C1 segment of cervical spinal cord (tissue), 14 donors: ENCODE measurements at regions not wholly inside any gene's neighbourhood (a gene's known extent, or its start where the extent isn't known, plus 50 kb on each side); places are given as distances from the start of the nearest gene placed in this dataset.

Experiments
- DNase-seq, 14 donors: peaks; one replicate each; lab custom pipeline; 2025; lab: John Stamatoyannopoulos, UW

DNA sequence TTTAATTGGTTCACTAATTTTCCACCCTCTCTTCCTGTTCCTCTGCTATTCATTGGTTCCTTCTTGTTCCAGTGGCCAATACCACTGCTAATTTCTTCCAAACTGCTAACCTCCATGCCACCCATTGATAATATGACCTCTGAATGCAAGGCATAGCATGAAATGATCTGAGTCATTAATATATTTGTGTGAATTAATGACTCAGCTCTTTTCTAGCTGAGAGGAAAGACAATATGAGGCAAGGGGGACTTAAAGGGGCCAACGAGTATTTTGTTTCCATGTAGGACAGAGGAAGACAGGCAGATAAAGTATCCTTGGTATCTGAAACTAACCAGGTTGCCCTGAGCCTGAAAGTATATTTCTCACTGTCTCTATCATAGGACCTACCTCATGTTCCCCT is 154.3 kb upstream of the BRINP1 start:
- no peak for DNase-seq

DNA sequence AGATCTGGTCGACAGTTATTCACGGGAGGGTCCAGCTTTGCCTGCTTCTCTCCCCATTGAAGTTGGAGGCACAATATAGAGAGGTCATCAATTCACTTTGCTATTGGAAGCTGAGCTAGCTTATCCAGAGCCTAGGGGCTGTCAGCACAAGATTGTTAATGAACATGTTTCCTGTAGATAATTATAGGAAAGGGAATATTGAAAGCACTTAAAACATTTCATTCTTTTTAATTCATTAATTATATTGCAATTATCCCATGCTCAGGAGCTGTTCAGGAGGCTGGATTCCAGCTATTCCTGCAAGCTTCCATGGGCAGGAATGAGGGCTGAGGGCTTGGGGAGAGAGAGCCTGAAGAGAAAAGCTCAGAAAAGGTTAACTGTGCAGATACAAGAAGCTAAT is 153.1 kb upstream of the BRINP1 start:
- DNase-seq, result no peak

DNA sequence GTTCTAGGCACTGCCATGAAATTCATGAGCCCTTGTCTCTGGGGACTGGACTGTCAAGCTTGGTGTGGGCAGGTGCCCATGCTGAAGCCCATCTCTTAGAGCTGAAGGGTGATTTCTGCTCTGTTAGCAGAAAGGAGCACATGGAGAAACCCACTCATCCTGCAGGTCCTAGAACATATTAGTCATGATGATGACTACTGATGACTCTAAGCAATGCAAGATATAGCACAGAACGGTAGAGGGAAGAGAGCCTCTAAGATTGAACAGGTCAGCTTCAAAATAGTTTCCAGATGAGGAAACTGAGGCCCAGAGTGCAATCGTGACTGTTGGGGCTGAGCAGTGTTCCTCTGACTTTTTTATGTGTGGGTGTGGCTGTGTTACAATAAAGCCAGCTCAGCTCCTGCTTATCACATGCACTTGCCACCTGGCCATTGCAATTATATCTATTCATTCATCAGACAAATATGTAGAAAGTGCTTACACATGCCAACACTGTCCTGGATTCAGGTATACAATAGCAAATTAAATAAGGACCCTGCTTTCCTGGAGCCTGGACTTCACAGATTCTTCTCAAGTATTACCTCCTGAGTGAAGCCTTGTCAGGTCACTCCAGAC is 140.2 kb upstream of the BRINP1 start:
- DNase-seq, result no peak

DNA sequence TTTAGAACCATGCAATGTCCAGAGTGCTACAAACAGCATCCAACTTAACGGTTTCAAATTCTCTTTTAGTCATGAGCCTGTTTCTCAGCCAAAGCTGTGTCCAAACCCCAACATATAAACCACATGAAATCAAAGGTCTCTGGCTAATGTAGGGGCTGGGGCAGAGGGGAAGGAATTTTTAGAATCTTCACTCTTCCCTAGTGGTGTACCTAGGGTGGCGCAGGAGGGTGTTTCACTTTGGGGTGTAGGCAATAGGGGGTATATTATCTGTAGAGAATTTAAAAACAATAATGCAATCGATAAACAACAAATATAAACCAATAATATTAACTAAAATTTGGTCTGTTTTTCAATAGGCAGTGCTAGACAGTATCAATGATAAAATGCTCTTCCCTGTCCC is 132.1 kb upstream of the BRINP1 start:
- no peak for DNase-seq

DNA sequence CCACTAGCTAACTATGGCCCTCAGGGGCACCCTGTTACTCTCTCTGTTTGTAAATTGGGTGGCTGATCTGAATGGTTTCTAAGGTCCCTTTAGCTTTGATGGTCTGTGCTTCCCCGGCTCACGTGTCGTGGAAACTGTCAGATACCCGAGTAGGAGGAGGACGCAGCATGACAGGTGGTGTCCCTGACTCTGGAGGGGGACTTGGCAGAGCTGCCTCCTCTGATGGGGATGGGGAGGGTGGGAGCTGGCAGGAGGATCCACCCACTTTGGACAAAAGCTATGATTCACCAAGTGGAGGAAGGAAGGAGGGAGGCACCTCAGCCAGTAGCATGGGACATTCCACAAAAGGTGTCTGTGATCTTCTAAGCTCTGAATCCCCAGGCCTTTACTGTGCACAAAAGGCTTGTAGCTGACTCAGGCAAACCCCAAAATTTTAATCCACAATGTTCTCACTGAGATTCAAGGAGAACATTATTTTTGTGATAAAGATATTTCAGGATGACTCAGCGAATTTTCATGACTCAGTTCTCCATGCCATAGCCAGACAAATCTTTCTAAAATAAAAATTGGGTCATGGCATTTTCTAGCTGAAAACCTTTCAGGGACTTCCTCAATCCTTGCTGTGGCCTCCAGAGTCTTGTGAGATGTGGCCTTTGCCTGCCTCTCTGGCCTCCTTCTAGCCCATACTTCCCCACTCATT is 131.0 kb upstream of the BRINP1 start:
- no peak for DNase-seq

DNA sequence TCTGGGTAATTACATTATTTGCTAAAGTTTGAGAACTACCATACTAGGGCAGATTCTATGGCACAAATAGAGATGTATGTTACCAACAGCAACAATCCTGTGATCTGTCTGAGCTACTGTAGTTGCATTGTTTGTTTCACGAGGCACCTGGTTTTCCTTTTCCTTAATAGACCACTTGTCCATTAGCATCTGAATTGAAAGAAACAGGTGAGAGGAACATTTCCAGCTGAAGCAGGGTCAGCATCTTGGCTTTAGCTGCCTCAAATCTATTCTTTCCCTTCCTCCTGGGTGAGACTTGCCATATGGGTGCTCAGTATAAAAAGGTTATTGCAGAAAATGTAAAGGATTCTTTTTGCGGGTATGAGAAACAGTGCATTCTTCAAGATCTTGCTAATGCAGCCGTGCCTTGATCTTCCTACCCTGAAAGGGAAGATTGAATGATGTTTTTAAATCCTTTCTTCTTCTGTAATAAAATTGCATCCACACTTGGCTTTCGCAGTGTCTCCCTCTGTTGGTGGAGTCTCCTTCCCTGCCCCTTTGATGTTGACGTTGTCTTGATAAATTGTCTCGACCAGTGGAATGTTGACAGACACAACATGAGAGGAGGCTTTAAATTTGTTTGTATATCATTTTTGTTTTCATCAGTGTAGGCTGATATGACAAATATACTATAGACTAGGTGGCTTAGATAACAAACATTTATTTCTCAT is 118.0 kb upstream of the BRINP1 start:
- no peak for DNase-seq

DNA sequence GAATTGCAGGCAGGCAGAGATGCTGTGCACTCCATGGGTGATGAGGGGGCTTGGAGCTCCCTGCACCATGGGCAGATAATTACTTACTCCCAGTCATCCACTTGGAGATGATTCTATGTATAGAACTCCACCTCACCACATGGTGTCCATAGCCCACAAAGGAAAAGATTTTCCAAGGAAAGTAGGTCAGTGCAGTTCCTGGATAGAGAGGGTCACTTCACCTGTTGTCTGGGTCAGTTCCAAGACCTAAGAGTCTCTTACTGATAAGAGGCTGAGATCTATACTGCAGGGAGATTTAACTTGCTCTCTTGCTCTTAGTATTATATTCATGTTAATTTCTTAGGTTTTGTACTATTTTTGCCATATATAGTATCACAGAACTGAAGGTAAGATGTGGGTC is 113.9 kb upstream of the BRINP1 start:
- DNase-seq, result no peak

DNA sequence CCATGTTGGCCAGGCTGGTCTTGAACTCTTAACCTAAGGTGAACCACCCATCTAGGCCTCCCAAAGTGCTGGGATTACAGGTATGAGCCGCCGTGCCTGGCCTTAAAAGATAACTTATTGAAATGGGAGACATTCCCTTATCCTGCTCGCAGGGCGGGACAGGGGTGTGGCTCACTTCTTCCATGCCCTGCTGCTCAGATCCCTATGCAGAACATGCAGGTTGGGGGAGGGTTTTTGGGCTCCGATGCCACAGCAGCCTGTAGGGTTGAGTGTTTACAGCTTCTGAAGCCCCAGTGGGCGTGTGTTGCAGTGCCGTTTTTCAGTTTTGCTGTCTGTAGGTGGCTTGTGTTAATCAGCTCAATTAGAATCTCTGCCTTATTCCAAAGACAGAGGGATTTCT is 108.0 kb upstream of the BRINP1 start:
- no peak for DNase-seq

DNA sequence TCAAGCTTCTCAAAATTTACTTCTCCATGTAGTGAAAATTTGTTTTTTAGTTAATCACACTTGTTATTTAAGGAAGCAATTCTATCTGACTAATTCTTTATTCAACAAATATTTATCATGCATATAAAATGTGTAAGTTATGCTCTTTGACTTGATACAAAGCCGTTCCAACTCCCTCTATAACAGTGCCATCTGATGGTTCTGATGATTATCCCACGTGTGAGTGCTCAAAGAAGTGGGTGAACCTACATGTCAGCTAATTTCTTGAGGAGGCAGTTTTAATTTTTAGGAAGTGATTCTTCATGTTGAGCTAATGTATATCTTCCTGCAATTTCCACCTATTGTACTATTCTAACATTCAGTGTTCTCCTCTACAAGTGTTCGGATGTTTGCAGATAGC is 88.8 kb upstream of the BRINP1 start:
- no peak for DNase-seq

DNA sequence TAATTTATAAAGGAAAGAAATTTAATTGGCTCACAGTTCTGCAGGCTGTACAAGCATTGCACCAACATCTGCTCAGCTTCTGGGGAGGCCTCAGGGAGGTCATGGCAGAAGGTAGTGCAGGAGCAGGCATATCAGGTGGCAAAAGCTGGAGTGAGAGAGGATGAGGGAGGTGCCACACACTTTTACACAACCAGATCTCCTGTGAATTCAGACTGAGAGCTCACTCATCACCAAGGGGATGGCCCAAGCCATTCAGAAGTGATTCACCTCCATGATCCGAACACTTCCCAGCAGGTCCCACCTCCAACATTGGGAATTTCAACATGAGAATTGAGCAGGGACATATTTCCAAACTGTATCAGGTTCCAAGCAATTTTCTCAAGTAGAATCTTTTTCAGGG is 84.7 kb upstream of the BRINP1 start:
- no peak for DNase-seq

DNA sequence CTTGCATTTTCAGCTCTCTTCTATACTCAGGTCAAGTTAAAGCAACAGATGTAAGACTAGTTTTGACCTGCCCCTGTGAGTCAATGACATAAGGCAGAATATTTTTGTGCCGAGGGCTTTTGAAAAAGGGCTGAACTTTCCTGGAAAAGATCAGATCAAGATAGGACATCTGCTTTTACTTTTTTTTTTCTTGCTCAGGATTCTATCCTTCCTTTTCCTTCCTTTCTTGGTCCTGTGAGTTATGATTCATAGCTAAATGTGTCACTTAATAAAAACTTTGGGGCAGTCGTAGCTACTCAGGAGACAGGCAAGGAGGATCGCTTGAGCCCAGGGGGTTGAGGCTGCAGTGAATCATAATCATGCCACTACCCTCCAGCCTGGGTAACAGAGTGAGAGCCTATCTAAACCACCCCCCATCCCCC is 84.3 kb upstream of the BRINP1 start:
- no peak for DNase-seq

DNA sequence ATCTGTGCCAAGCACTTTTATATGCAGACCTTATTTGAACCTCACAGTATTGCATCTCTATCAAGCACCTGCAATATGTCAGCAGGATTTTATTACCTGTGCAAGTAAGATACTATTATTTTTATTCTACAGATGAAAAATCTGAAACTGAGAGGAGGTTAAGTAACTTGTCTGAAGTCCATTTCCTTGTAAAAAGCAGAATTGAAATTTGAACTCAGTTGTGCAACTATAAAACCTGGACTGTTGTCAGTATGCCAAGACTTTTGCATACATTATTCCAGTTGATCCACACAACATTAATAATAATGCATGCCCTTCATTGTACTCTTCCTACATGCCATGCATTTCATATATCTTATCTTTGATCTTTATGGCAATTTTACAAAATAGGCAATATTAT is 82.2 kb upstream of the BRINP1 start:
- no peak for DNase-seq

DNA sequence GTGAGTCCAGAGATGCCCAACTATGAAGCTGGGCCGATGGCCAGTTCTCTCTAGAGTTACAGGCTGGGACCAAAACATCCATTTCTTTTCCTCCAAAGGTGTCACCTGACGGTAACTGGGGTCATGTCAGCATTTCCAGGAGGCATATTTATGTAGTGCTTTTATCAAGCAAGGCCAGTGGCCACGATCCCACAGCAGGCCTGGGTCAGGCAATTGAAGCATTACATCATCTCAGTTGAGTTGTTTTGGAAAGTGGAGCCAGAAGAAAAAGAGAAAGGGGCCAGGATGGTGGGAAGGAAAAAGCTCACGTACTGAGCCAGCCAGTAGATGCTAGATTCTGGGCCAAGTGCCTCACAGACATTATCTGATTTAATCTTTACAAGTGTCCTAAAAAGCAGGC is 73.9 kb upstream of the BRINP1 start:
- no peak for DNase-seq

DNA sequence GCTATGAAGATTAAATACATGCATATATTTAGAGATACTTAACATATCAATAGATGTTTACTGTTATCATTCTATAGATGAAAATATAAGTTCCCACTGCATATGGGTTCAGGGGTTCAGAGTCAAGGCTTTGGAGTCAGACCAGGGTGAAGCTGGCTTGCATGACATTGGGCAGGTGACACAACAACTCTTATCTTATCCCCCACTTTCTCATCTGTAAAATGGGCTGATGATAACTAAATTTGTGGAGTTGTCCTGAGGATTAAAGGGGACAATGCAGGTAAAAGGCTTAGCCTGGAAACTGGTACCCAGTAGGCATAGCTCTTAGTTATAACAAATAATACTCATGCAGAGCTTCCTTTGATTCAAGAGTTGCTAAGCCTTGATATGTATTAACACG is 72.6 kb upstream of the BRINP1 start:
- DNase-seq, result no peak

DNA sequence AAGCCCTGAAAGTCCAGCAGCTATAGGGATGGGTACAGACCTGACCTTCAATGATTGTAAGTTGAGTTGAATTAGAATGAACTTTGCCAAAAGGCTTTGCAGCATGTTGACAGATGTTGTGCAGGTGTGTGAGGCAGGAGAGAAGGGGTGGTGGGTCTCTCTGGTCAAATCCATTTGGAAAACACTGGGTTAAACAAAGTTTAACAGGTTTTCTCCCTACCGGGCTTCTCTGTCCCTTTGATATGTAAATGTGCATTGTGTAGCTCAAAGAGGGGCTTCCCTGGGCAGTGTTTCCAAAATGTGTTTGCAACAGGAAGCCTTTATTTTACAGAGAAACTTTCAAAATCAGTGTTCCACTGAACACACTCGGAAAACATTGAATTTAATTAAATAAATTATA is 72.1 kb upstream of the BRINP1 start:
- no peak for DNase-seq

DNA sequence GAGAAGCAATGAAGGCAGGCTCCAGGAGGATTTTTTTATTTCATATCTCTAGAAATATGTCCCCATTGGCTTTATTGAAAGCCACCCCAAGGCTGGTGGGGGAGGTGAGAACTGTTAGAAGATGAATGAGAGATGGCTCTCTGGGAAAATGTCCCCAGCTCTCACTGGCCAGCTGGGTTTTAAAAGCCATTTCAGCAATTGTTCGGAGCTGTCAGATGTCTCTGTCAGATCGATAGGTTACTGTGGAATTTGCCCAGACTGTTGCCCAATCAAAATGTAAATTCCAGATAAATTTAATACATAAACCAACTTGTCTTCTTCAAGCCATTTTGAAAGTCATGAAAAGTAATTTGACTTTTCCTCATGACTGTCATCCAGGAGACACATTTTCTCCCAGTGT is 67.0 kb upstream of the BRINP1 start:
- DNase-seq, result no peak

DNA sequence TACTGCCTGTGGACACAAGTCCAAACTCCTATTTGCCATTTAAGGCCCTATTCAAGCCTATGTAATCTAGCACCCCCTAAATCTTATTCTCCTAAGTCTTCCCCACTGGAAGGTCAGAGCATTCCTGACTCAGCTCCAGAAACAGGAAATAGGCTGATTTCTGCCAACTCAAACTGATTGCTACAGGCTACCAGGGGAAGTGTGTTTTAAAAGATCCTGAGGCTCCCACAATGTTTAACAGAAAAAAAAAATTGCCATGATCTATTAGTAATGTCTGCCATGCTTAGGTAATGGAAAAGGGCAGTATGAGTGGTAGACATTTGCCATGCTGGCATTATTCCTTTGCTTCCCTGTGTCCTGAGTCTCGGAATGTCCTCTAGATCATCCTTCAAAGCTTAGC is 65.8 kb upstream of the BRINP1 start:
- DNase-seq, result no peak

DNA sequence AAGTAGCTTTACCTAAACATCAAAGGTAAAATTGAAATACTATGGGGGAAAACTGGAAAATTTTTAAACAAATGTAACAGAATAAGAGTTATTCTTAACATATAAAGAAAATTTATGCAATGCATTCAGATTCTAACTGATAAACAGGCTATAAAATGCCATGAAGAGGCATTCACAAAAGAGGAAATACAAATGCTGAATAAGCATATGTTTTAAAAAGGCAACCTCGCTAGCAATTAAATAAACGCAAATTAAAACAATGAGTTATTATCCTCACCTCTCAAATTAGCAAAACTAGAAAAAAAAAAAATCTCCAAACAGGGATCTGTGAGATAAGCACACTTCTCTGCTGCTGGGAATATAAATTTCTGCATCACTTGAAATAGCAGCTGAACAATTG is 63.2 kb upstream of the BRINP1 start:
- no peak for DNase-seq

DNA sequence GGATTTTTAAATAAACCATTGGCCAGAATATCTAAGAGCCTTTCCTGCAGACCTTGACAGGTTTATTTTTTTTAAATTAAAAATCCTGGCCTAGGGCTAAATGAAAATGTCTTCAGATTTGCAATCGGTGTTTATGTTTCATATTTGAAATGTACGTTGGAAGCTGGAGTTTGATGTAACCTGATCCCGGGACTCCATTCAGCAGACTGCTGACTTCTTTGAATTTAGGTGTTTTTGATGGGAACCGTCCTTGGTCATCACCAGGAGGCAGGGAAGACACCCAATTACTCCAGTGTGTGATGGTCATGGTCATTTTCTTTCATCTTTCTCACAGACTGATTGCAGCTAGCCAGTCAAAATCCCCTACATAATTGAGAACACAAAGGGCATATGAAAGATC is 60.1 kb upstream of the BRINP1 start:
- no peak for DNase-seq

DNA sequence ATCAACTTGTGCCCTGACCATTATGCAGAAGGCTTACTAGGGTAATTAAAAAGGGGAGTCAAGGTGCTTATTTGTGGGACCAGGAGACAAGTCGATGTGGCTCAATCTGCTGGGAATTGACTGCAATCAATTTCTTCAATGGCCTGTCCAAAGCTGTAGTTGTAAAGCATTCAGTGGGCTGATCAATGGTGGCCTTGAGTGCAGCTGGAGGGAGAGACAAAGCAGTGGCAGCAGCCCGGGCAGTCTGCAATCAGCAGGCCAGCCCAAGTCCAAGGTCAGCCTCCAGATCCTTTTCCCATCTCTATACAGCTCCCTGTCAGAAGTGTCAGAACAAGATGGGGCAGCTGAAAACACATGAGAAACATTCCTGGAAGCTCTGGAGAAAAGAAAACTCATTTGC is 51.0 kb upstream of the BRINP1 start:
- no peak for DNase-seq
